IMR-90 (cell line): ENCODE measurements at regions not wholly inside any gene's neighbourhood (a gene's known extent, or its start where the extent isn't known, plus 50 kb on each side); places are given as distances from the start of the nearest gene placed in this dataset.

Experiments used
- ATAC-seq: fragments of 200-7000 bp; cut with Tn5 transposase; 2 replicates; pipeline ENCODE4 v1.9.1; 2020; ENCODE audit warnings: low read depth, mild to moderate bottlenecking, moderate library complexity
- BruUV-seq: library from RNA; stranded (reverse); fragments of 400-500 nt; replicated peaks from 2 replicates; lab custom pipeline; 2021; lab: Mats Ljungman, UMichigan
- CTCF ChIA-PET: fragments of 300-600 bp; formaldehyde crosslinking; extraction: SDS; loops from one replicate; lab custom pipeline; 2021; ENCODE audit warnings: antibody characterized with exemption; lab: Yijun Ruan, JAX
- POLR2A ChIA-PET: fragments of 300-600 bp; sonication (Branson Sonifier 250); formaldehyde crosslinking; loops from one replicate; lab custom pipeline; 2022; ENCODE audit warnings: antibody characterized with exemption; ENCODE audit not compliant: unreplicated experiment; lab: Charles Lee
- DNase-seq: peaks from one replicate; pipeline ENCODE4 v3.0.0; 2013
- H2AFZ ChIP-seq: replicated peaks from 2 replicates; pipeline ENCODE3; 2013; ENCODE audit warnings: low read length, mild to moderate bottlenecking; ENCODE audit not compliant: poor library complexity
- H2AK5ac ChIP-seq: 2 replicates; pipeline ENCODE4 v1.6.1; 2013; ENCODE audit warnings: low read depth, low read length, inconsistent platforms
- H2AK9ac ChIP-seq: replicated peaks from 2 replicates; pipeline ENCODE3; 2013; ENCODE audit warnings: mild to moderate bottlenecking, low read depth, low read length, moderate library complexity; ENCODE audit not compliant: poor library complexity
- H2BK120ac ChIP-seq: 2 replicates; pipeline ENCODE4 v1.6.1; 2013; ENCODE audit warnings: low read depth, low read length, inconsistent platforms
- H2BK15ac ChIP-seq: 3 replicates; pipeline ENCODE4 v1.6.1; 2013; ENCODE audit warnings: low read depth, low read length, inconsistent platforms
- H2BK20ac ChIP-seq: 2 replicates; pipeline ENCODE4 v1.6.1; 2013; ENCODE audit warnings: low read depth, mild to moderate bottlenecking, inconsistent platforms, low read length, moderate library complexity
- H2BK5ac ChIP-seq: 2 replicates; pipeline ENCODE4 v1.6.1; 2013; ENCODE audit warnings: mild to moderate bottlenecking, low read depth, low read length, inconsistent platforms; ENCODE audit not compliant: poor library complexity, severe bottlenecking
- H3K14ac ChIP-seq: replicated peaks from 2 replicates; pipeline ENCODE4 v1.6.1; 2013; ENCODE audit warnings: low read depth, low read length, inconsistent platforms
- H3K18ac ChIP-seq: 2 replicates; pipeline ENCODE4 v1.6.1; 2013; ENCODE audit warnings: low read depth, low read length, control low read depth
- H3K23ac ChIP-seq: 2 replicates; pipeline ENCODE4 v1.6.1; 2013; ENCODE audit warnings: low read depth, low read length, inconsistent platforms
- H3K27ac ChIP-seq: 2 replicates; pipeline ENCODE4 v1.5.1; 2013; ENCODE audit warnings: mild to moderate bottlenecking, control low read depth, low read length; ENCODE audit not compliant: insufficient read depth
- H3K27me3 ChIP-seq: 2 replicates; pipeline ENCODE4 v1.6.1; 2013; ENCODE audit warnings: low read length; ENCODE audit not compliant: control insufficient read depth, insufficient read depth
- H3K36me3 ChIP-seq: 2 replicates; pipeline ENCODE4 v1.6.1; 2013; ENCODE audit warnings: low read length, mixed read lengths; ENCODE audit not compliant: control insufficient read depth, insufficient read depth
- H3K4ac ChIP-seq: 2 replicates; pipeline ENCODE4 v1.6.1; 2013; ENCODE audit warnings: low read depth, low read length, inconsistent platforms
- H3K4me1 ChIP-seq: 2 replicates; pipeline ENCODE4 v1.6.1; 2013; ENCODE audit warnings: low read length, mixed read lengths; ENCODE audit not compliant: control insufficient read depth, insufficient read depth
- H3K4me2 ChIP-seq: 2 replicates; pipeline ENCODE4 v1.6.1; 2013; ENCODE audit warnings: low read depth, mild to moderate bottlenecking, control low read depth, low read length, moderate library complexity
- H3K4me3 ChIP-seq: 2 replicates; pipeline ENCODE4 v1.5.1; 2013; ENCODE audit warnings: low read depth, mild to moderate bottlenecking, control low read depth, low read length, moderate library complexity; ENCODE audit not compliant: insufficient read depth
- H3K56ac ChIP-seq: 2 replicates; pipeline ENCODE4 v1.6.1; 2013; ENCODE audit warnings: low read length, inconsistent platforms; ENCODE audit not compliant: insufficient read depth; ENCODE audit errors: extremely low read depth
- H3K79me1 ChIP-seq, 2 experiments: 2 replicates each; pipeline ENCODE4 v1.6.1; 2013; ENCODE audit warnings: low read length in 2 of 2, inconsistent platforms in 1 of 2, low read depth in 1 of 2
- H3K9ac ChIP-seq: 2 replicates; pipeline ENCODE4 v1.6.1; 2013; ENCODE audit warnings: low read depth, low read length, control low read depth
- H3K9me1 ChIP-seq: 2 replicates; pipeline ENCODE4 v1.6.1; 2013; ENCODE audit warnings: low read length, inconsistent platforms; ENCODE audit not compliant: insufficient read depth
- H3K9me3 ChIP-seq: 2 replicates; pipeline ENCODE4 v1.6.1; 2013; ENCODE audit warnings: low read length; ENCODE audit not compliant: control insufficient read depth, insufficient read depth
- H4K20me1 ChIP-seq: 2 replicates; pipeline ENCODE4 v1.6.1; 2013; ENCODE audit warnings: low read length, inconsistent platforms; ENCODE audit not compliant: insufficient read depth
- H4K5ac ChIP-seq: 2 replicates; pipeline ENCODE4 v1.6.1; 2013; ENCODE audit warnings: mild to moderate bottlenecking, low read depth, low read length, control low read depth
- H4K8ac ChIP-seq, 2 experiments: 2 replicates each; pipeline ENCODE4 v1.6.1; 2013; ENCODE audit warnings: low read depth in 2 of 2, low read length in 2 of 2, control low read depth in 1 of 2, inconsistent platforms in 1 of 2
- H4K91ac ChIP-seq: 2 replicates; pipeline ENCODE4 v1.6.1; 2013; ENCODE audit warnings: low read depth, low read length, inconsistent platforms; ENCODE audit not compliant: insufficient read depth
- CEBPB ChIP-seq: IDR thresholded peaks from 2 replicates; pipeline ENCODE4 v1.6.1; 2012; ENCODE audit warnings: low read depth, low read length, improper control_type of control experiment
- RAD21 ChIP-seq: IDR thresholded peaks from 2 replicates; pipeline ENCODE4 v1.6.1; 2012; ENCODE audit warnings: low read length, improper control_type of control experiment
- dilution Hi-C: fragments of 300-500 bp; cut with HindIII; formaldehyde crosslinking; loops from one replicate; pipeline ENCODE4 v1.14.3; 2018; ENCODE audit warnings: low sequenced_read_pairs; ENCODE audit not compliant: unreplicated experiment
- in situ Hi-C: fragments of 300-500 bp; cut with MboI; formaldehyde crosslinking; loops from 3 replicates; pipeline ENCODE4 v1.14.3; 2019; ENCODE audit warnings: low sequenced_read_pairs, inconsistent platforms, mixed read lengths
- intact Hi-C: fragments of 100-400 bp; cut with micrococcal nuclease; formaldehyde crosslinking; loops from 2 replicates; pipeline ENCODE4 v1.10.0; 2022

GRCh38 chr3:106943071-106943470 lies 434.2 kb upstream of the CCDC54 start:
- no peak overlapping the region for H3K14ac ChIP-seq
- no peak overlapping the region for H2BK20ac ChIP-seq
- no peaks in the 10 kb centered on the region for H3K36me3 ChIP-seq
- no peak overlapping the region for H2AK5ac ChIP-seq
- no peak overlapping the region for H3K56ac ChIP-seq
- in situ Hi-C loops (no loop called here), intact Hi-C loops (no loop called here), dilution Hi-C loops (no loop called here)
- peak; percentile 26 for DNase-seq
- no peak overlapping the region for H4K5ac ChIP-seq
- no peaks in the 10 kb centered on the region for H3K9me1 ChIP-seq
- no peak overlapping the region for H4K91ac ChIP-seq
- no peak overlapping the region for H2BK5ac ChIP-seq
- no peak overlapping the region for H3K27ac ChIP-seq
- no TSS peak for BruUV-seq
- H3K4me1 ChIP-seq = no peaks in the 10 kb centered on the region
- H3K18ac ChIP-seq = no peak overlapping the region
- H2AFZ ChIP-seq = no peak overlapping the region
- no peaks in the 10 kb centered on the region for H3K79me1 ChIP-seq
- H4K20me1 ChIP-seq = no peaks in the 10 kb centered on the region
- no peak for ATAC-seq
- no peak overlapping the region for H2BK15ac ChIP-seq
- TF ChIP-seq CEBPB (peak; percentile 18; the same call in 1 of the 2 replicates), RAD21 (no peak)
- no peak overlapping the region for H4K8ac ChIP-seq
- H3K4ac ChIP-seq = no peak overlapping the region
- no peak overlapping the region for H3K9ac ChIP-seq
- no peak overlapping the region for H2BK120ac ChIP-seq
- H3K23ac ChIP-seq = no peak overlapping the region
- H3K4me3 ChIP-seq = no peak overlapping the region
- CTCF ChIA-PET = no interaction called here
- POLR2A ChIA-PET = no interaction called here
- H2AK9ac ChIP-seq = no peak overlapping the region
- H3K9me3 ChIP-seq = no peaks in the 10 kb centered on the region
- H3K27me3 ChIP-seq = no peaks in the 10 kb centered on the region
- no peak overlapping the region for H3K4me2 ChIP-seq
